Caki2 (cell line): ENCODE measurements at regions not wholly inside any gene's neighbourhood (a gene's known extent, or its start where the extent isn't known, plus 50 kb on each side); places are given as distances from the start of the nearest gene placed in this dataset.
A peak's percentile ranks its signal among the peaks of the same experiment; 100 is the strongest.

Experiments
- DNase-seq: peaks from one replicate; pipeline ENCODE4 v3.0.0-alpha.2; 2015; ENCODE audit warnings: low read depth
- in situ Hi-C: cut with HindIII; loops from 2 replicates; pipeline ENCODE4 v1.10.0; 2016; ENCODE audit warnings: low sequenced_read_pairs, low pct_unique_long_range_greater_than_20kb, mixed read lengths

DNA sequence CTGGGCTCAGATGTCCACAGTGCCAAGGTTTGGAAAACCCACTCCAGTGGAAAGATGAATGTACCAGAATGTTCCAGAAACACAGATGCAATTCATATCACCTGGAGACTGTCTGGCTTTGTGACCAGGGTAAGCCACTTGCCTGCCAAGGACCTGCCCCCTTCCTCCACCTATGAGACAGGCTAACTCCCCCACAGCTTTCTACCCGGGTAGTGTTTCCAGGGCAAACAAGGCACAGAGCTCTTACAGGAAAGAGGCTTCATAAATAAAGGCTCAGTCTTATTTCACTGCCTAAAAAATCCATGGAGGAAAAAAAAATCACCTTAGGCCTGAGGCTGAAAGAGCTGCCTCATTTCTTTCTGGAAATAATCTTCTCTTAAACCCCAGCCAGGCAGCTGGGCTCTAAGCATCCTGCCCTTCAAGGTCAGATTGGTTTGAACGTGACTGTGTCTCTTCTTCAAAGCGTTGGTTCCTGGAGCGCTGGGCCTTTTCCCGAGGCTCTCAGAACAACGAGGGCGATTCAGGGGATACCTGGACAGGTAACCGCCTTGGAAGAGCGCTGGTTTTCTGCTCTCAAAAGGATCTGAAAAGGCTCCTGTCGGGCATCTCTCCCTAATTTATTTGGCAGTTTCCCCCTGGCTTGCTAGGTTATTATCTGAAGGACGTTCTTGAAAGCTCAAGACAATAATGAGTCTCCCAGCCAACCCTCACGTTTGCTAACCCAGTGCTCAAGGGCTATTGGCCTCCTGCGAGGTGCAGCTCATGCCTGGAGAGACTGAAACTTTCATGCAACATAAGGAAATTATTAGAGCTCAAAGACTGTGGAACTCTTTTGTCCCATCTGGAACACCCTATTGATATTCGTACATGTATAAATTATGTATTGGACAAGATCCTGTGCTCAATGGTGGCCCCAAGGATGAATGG lies 199.2 kb upstream of the PMEPA1 start:
- in situ Hi-C loops, result no loop called here
- DNase-seq, result no peak

DNA sequence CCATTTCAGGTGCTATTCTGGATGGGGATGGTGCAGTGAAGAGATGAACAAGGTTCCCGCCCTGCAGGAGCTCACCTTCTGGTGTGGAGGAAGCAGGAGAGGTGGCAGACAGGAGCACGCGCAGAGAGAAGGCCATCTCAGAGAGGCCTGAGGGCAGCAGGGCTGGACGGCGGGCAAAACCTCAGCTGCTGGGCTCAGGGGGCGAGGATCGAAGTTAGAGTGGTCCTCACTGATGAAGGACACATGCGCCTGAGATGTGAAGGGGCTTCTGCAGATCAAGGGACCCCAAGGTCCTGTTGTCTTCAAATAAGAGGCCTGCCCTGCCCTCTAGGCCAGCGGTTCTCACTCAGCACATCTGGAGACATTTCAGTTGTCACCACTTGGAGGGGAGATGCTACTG lies 198.4 kb upstream of the PMEPA1 start:
- in situ Hi-C loops, result no loop called here
- DNase-seq, result no peak

DNA sequence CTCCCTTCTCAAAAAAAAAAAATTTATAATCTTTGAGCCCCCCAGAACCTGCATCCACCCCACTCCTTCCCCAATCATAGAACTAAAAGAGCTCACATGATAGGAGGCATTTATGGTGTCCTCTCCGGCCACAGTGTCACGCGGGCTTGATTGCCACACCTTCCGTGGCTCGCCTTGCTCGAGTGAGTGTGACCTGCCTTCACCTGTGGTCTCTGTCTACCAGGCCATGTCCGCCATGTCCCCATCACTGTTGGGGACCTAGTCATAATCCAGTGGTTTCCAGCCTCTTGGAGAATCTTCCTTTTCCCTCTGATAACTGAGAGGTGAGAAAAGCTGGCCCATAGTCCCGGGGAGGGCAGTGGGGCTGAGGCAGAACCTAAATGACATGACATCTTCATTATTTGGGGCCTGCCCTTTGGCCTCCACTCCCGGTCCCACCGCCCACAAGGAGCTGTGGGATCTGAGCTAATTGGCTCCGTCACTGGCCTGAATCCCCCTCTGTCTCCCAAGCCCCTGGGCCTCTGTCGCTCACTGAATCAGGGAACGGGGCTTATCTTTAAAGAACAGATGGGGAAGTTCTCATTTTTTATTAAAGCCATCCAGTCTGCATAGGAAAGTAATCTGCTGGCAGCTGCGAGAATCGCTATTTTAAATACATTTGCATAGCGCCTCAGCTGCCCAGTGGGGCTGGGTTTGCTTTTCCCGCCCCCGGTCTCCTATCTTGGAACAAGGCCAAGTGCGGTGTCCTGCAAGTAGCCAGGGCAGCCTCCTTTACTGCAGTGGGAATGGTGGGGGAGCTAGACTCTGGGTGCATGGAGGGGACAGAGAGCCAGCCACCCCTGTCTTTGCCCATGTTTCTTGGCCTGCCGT lies 197.6 kb upstream of the PMEPA1 start:
- DNase-seq, result no peak
- in situ Hi-C loops, result no loop called here

- no peak for DNase-seq
- in situ Hi-C loops, result no loop called here
Observed at GRCh38 chr20:57905448-57905847, 195.6 kb upstream of the PMEPA1 start.

GRCh38 chr20:57904314-57905105 lies 194.7 kb upstream of the PMEPA1 start:
- in situ Hi-C loops, result no loop called here
- DNase-seq, result no peak

DNA sequence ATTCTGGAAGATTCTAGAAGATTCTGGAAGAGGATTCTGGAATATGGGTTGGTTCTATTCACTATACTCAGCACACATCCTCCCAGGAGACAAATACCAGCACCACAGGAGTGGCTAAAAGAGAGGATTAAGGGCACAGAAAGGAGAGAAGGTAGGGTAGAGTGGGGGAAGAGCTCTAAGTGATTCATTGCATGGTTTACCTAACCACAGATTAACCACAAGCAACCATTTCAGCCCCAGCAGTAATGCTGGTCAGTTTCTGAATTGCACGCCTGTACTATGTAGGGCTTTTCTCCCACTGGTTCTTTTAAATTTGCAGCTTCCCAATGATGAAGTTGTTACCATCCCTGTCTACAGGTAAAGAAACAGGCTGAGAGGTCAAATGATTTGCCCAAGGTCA lies 192.7 kb upstream of the PMEPA1 start:
- peak; percentile 36 for DNase-seq
- in situ Hi-C loops, result no loop called here

DNA sequence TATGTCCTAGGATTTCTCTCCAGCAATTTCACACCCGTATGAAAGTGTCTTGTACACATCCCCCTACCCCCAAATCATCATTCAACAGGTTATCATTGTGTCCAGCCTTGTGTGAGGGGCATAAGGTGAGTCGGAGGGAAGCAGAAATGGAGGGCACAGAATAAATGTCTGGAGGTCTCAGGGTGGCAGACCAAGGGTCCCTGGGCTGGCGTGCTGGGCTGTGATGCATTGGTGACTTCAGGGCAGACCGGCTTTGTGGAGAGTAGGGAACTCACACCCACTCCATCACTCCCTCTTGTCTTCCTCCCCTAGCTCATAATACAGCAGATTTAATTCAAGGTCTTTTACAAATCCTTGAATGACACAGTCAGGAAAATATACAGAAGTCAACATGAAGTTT lies 191.7 kb upstream of the PMEPA1 start:
- in situ Hi-C loops, result no loop called here
- DNase-seq, result no peak

GRCh38 chr20:57900226-57900905 lies 190.6 kb upstream of the PMEPA1 start:
- in situ Hi-C loops, result no loop called here
- DNase-seq, result no peak

DNA sequence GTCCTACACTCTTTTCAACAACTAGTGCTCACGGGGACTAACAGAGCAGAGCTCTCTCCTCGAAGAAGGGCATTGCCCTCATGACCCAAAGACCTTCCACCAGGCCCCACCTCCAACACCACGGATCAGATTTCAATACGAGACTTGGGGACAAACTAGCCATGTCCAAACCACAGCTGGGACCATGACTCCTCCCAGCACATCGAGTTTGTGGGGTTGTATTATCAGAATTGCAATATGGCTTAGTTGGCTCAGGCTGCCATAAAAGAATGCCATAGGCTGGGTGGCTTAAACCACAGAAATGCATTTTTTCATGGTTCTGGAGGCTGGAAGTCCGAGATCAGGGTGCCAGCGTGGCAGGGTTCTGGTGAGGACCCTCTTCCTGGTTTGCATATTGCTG lies 189.7 kb upstream of the PMEPA1 start:
- in situ Hi-C loops, result no loop called here
- DNase-seq, result no peak

DNA sequence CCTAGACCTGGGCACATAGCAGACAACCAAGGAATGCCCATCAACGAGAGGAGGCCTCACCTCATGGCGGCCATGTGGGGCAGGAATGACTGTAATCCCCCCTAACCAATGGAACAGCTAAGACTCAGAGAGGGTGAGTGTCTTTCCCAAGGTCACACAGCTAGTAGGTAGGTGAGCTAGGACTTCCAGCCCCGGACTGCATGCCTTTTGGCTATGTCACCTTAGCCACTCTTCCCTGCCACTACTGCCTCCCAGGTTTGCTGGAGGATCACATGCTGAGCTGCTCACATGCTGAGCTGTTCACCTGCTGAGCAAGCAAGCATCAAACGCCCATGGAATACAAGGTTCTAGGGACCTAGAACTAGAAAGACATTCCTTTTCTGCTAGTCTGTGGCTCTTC lies 188.5 kb upstream of the PMEPA1 start:
- DNase-seq, result no peak
- in situ Hi-C loops, result no loop called here

- in situ Hi-C loops, result no loop called here
- no peak for DNase-seq
Observed at GRCh38 chr20:57897891-57898290, 188.1 kb upstream of the PMEPA1 start.

DNA sequence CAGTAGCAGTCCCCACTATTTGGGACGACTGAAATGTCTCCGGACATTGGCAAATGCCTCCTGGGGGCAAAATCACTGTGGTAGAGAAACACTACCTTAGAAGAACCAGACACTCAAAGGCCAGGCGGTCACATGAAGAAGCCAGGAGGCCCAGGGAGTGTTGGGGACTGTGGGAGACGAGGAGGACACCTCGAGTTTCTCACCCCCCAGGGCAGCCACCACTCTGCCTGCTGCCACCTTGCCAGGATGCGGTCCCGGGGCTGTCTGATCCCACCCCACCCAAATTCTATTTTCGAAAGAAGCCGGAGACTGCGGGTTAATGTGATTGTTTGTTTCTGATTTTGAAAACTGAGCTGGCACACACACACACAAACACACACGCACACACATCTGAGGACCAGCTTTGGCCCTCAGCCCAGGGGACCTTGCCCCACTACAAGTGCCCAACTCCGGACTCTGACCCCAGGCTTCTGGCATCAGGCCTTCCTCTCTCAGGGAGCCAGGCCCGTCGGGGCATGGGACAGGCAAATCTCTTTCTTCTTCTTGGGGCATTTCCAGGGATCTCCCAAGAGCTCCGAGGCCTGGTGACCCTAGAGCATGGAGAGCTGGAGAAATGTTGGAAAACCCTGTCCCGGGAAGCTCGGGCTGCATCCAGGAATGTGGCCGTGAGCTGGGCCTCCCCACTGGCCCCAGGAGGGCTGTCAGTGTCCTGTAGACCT lies 187.5 kb upstream of the PMEPA1 start:
- in situ Hi-C loops, result no loop called here
- no peak for DNase-seq

DNA sequence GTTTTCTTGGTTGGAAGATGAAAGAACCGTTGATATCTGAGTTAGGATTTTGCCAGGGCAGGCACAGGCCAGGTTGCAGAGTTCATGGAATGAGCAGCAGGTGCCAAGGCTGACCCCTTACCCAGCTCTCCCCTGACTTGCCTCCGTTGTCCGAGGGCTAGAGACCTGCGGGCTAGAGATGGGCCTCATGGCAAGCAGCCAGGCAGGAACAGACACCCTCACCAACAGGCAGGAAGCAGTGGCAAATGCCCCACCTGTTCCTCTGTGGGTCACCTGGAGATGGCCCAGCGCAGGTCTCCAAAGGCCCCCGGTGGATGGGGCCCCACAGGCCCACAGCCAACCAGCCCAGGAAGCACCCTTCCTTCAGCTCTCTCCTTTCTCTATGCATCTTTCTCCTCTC lies 186.7 kb upstream of the PMEPA1 start:
- DNase-seq, result no peak
- in situ Hi-C loops, result no loop called here

- DNase-seq, result no peak
- in situ Hi-C loops, result no loop called here
Observed at GRCh38 chr20:57896017-57896416, 186.2 kb upstream of the PMEPA1 start.

DNA sequence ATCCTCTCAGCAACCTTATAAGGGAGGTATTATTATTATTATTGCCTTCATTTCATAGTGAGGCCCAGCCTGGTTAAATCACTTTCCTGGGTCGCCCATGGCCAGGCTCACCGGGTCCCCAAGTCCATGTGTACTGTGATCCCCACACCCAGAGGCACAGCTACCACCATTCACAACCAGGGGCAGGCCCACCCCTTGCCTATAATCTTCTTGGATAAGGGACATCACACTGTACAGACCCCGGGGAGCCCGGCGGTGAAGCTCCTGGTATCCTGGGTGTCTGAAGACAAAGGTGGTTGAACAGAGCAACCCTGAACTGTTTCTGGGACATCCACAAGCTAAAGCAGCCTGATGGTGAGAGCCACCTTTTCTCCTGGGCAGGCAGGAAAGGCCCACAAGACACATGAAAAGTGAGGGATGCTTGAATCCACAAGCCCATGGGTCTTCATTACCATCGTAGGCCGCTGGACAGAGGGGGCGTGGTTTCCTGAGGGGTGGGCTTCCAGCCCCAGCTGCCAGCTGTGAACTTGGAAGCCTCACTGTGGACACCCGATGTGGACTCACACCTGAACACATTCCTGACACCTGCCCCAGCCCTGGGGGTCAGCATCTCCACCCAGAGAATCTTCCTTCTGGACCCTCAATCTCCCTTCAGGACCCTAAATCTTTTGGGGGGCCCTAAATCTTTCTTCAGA lies 185.5 kb upstream of the PMEPA1 start:
- in situ Hi-C loops, result no loop called here
- no peak for DNase-seq

- no peak for DNase-seq
- in situ Hi-C loops, result no loop called here
Observed at GRCh38 chr20:57894522-57894921, 184.7 kb upstream of the PMEPA1 start.

GRCh38 chr20:57894096-57894495 lies 184.3 kb upstream of the PMEPA1 start:
- DNase-seq, result no peak
- in situ Hi-C loops, result no loop called here
